OCI-LY7 (cell line): ENCODE measurements at regions not wholly inside any gene's neighbourhood (a gene's known extent, or its start where the extent isn't known, plus 50 kb on each side); places are given as distances from the start of the nearest gene placed in this dataset.

Experiments
- EZH2phosphoT487 ChIP-seq: fragments of 200-600 bp; sonication (generic); IDR thresholded peaks from 2 replicates; pipeline ENCODE4 v1.6.1; 2018; ENCODE audit warnings: low read depth, borderline replicate concordance, mild to moderate bottlenecking, mixed run types, antibody characterized with exemption, low read length, moderate library complexity, mixed read lengths
- TF ChIP-seq, protein P1 (sequence below): fragments of 200-600 bp; sonication (generic); conservative IDR thresholded peaks from 2 replicates; pipeline ENCODE4 v1.5.1; 2014; ENCODE audit warnings: mild to moderate bottlenecking, antibody characterized with exemption, low read length, moderate library complexity, mixed read lengths

DNA sequence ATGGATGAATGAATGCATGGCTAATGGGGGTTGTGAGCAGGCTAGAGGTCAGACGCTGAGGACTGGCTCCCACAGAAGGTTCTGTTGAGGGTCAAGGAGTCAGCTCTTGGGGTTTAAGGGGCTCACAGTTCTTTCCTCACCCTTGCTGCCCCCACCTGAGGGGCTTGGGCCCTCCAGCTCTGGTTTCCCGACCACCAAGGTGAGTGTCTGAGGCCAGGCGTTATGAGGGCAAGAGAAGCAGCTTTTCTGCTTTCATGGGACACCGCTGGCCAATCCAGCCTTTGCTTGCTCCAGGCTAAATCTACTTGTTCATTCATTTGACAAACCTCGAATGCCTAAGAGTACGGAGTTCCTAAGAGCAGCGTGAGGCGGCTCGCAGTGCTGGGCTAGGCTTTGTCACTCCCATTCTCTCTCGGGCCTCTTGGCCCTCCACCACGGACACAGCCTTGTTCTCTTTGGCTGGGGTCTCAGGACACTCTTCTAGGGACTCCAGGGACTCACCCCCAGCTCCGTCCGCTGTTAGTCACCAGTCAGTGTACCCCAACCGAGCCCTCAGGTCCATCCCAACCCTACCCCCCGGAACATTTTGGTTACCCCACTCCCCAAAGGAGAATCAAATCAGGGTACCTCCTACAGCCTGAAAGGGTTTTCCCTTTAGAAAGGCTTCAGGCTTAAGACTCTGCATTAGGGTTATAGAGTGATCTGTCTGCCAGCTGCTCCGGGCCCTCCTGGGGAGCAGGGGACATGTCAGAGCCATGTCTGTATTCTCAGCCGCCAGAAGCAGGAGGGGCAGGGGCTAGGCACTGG, 210.1 kb upstream of the MVB12B start:
- TF ChIP-seq, protein P1, sequence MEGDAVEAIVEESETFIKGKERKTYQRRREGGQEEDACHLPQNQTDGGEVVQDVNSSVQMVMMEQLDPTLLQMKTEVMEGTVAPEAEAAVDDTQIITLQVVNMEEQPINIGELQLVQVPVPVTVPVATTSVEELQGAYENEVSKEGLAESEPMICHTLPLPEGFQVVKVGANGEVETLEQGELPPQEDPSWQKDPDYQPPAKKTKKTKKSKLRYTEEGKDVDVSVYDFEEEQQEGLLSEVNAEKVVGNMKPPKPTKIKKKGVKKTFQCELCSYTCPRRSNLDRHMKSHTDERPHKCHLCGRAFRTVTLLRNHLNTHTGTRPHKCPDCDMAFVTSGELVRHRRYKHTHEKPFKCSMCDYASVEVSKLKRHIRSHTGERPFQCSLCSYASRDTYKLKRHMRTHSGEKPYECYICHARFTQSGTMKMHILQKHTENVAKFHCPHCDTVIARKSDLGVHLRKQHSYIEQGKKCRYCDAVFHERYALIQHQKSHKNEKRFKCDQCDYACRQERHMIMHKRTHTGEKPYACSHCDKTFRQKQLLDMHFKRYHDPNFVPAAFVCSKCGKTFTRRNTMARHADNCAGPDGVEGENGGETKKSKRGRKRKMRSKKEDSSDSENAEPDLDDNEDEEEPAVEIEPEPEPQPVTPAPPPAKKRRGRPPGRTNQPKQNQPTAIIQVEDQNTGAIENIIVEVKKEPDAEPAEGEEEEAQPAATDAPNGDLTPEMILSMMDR = no peak
- TF ChIP-seq EZH2phosphoT487 = no peak
